NOMO-1 treated with dmso at 0.1 percent for 144 hours (cell line): ENCODE measurements at regions not wholly inside any gene's neighbourhood (a gene's known extent, or its start where the extent isn't known, plus 50 kb on each side); places are given as distances from the start of the nearest gene placed in this dataset.
"Not testable (repeated sequence)": the region's sequence is repeated elsewhere in the genome, so short reads cannot be mapped to it uniquely, and the experiment has no call there.

ENCODE experiments used
- DNase-seq: peaks from one replicate; lab custom pipeline; 2025; ENCODE audit not compliant: unreplicated experiment; lab: John Stamatoyannopoulos, UW

- DNase-seq, result no peak
Measured at GRCh38 chr14:57061009-57061711, 207.5 kb downstream of the EXOC5 start.

GRCh38 chr14:57060276-57060955 lies 208.3 kb downstream of the EXOC5 start:
- DNase-seq, result no peak

GRCh38 chr14:57058319-57058718 lies 210.4 kb downstream of the EXOC5 start:
- DNase-seq, result no peak

DNA sequence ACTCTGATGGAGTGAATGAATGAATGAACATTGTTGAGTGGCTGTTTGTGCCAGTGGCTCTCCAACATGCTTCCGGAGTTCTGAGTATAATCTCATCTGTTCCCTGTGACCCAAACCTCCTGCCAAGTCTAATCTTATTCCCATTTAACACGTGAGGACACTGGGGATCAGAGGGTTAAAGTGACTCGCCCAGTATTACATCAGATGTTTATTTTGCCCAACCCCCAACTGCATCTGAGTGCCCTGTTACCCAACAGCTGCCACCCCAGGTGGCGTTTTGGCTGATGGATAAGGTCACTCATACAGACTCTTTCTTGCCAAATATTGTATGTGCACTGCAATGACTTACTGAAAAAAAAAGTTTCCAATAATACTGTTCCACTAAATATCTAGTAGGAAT lies 210.9 kb downstream of the EXOC5 start:
- DNase-seq, result no peak

DNA sequence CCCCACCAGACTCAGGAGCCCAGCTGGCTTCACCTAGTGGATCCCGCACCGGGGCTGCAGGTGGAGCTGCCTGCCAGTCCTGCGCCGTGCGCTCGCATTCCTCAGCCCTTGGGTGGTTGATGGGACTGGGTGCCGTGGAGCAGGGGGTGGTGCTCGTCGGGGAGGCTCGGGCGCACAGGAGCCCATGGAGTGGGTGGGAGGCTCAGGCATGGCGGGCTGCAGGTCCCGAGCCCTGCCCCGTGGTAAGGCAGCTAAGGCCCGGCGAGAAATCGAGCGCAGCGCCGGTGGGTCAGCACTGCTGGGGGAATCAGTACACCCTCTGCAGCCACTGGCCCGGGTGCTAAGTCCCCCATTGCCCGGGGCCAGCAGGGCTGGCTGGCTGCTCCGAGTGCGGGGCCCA lies 212.2 kb downstream of the EXOC5 start:
- not testable (repeated sequence) for DNase-seq

- no peak for DNase-seq
Measured at GRCh38 chr14:57052705-57053302, 215.9 kb downstream of the EXOC5 start.

DNA sequence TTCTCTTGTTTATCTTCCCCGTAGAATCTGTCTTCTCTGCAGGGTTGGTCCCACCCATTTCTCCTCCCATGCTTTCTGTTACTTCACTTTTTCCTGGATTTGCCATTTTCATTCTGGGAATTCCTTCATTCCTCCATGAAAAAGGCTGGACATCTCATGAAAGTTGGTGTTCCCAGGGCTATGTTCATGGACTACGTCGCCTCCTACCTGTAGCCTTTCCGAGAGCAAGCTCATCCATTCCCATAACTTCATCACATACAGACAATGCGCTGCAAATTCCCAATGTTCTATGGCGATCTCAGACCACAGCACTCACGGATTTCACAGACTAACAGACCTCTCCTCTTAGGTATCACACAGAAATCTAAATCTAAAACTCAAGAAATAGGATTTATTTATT lies 217.1 kb downstream of the EXOC5 start:
- no peak for DNase-seq

- DNase-seq, result no peak
Measured at GRCh38 chr14:57049848-57050247, 218.9 kb downstream of the EXOC5 start.

GRCh38 chr14:57046175-57046574 lies 222.5 kb downstream of the EXOC5 start:
- no peak for DNase-seq

DNA sequence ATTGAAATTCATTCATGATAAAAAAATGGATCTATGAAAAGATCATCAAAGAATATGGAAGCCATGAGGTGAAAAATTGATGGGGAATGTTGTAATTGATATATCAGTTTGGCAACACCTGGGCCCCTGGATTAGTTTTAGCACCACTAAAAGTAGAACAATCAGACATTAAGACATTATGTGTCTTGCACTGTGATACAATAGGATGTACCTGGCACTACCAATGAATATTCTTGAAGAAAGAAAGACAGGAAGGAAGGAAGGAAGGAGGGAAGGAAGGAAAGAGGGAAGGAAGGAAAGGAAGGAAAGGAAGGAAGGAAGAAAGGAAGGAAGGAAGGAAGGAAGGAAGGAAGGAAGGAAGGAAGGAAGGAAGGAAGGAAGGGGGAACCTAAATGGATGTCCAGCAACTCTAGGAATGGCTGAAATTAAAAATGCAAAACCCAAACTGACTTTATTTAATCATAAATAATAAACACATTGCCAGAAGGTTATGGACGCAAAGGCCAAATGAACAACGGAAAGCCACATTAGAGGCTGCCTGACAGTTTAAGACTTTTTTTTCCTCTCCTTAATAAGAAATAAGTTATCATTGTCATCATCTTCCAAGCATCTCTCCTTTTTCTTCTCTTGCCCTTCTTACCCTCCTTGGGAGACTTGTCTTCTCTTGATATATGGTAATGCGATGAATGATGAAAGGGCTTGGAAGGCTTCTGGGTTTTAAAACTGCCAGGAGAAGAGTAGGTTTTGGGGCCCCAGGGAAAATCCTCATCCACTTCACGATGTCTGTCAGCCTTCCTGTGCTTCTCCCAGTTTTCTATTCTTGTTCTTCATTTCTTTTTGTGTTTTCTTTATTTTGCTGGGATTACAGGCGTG lies 224.4 kb downstream of the EXOC5 start:
- DNase-seq, result not testable (repeated sequence)

GRCh38 chr14:57038689-57039088 lies 228.4 kb upstream of the OTX2 start:
- DNase-seq, result peak; percentile 72

DNA sequence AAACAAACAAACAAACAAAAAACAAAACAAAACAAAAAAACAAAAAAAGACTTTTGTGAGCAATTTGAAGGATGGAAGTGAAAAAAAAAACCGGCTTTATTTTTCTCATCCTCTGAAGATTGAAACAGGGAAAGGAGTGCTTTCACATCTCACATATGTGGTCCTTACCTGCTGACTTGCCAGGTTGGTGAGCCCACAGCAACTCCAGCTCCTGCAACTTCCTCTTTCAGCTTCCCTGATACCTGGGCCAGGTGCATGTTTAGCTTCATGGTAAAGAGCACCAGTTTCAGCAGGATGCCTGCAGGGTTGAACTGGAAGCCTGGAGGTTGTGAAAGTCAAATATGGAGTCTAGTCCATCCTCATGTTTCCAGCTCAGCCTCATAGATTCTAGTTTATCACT lies 221.2 kb upstream of the OTX2 start:
- DNase-seq, result no peak

GRCh38 chr14:57029620-57030253 lies 219.5 kb upstream of the OTX2 start:
- no peak for DNase-seq

DNA sequence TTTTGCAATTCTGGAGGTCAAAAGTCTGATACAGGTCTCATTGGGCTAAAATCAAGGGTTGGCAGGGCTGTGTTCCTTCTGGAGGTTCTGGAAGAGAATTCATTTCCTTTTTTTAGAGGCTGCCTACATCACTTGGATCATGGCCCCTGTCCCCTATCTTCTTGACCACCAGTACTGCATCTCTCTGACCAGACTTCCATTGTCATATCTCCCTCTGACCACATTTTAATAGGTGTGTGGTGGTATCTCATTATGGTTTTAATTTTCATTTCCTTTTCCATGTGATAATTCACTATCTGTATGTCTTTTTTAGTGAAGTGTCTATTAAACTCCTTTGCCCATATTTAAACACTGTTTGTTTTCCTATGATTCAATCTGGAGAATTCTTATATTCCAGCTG lies 215.2 kb upstream of the OTX2 start:
- DNase-seq, result no peak

- DNase-seq, result no peak
Measured at GRCh38 chr14:57022608-57023007, 212.3 kb upstream of the OTX2 start.

GRCh38 chr14:57018065-57018464 lies 207.8 kb upstream of the OTX2 start:
- no peak for DNase-seq

DNA sequence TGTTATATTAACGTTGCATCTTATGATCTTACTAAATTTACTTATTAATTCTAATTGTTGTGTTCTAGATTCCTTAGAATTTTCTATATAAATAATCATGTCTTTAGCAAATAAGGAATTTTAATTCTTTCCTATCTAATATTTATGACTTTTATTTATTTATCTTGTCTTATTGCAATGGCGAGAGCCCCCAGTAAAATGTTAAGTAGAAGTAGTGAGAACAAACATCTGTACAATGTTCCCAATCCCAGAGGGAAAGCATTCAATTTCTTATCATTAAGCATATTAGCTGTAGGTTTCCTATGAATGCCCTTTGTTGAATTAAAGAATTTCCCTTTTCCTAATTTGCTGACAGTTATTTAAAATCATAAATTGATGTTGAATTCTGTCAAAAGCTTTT lies 203.7 kb upstream of the OTX2 start:
- DNase-seq, result no peak

DNA sequence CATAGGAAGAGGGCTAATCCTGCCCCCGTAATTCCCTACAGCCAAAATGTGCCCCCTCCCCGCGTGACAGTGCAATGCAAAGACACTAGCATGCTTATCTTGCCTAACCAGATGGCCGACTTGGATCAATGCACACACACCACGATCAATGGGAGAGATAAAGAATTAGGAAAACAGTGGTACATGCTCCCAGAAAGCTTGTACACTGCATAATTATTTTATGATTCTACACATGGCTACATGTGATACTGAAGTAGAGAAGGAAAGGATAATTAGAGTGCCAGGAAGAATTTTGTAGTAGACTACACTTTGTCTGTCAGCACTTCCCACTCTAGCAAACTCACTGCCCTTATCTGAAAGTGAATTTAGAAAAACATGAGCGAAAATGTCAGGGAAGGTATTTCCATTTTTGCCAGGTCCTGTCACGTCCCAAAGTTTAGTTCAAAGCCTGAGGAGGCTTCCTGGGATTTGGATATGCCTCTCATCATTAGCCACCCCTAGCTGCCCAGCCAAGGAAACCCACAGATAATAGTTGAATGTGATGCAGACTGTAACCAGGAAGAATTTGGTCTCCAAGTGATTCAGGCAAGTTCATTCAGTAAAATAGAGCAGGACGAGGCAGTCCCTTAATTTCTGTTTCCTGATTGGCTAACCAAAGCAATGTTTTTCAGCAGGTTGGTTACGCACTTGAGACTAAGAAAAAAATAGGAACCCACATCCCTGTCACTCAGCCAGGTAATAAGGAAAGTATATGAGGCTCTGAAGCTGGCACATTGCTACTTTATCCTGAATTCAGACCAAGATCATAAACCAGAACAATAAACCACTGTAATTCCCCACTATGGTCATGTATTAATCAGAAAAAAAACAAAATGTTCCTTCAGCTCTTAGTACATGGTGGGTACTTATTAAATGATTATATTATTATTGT lies 199.6 kb upstream of the OTX2 start:
- no peak for DNase-seq

DNA sequence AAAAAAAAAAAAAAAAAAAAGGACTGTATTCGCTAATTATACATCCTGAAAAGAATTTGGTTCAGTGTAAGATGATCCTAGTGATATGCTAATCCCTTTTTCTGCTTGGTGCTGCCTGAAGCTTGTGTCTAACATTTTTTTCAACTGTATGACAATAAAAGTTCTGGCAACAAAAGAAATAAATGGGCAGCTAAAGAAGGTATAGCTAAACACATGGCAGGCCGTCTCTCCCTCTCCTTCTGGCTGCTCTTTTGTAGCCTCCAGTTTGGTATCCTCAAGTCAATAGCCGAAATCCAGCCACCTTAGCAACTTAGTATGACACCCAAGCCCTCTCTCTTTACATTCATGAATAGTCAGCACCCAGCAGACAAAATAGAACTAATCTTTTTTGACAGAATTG lies 198.3 kb upstream of the OTX2 start:
- DNase-seq, result no peak

DNA sequence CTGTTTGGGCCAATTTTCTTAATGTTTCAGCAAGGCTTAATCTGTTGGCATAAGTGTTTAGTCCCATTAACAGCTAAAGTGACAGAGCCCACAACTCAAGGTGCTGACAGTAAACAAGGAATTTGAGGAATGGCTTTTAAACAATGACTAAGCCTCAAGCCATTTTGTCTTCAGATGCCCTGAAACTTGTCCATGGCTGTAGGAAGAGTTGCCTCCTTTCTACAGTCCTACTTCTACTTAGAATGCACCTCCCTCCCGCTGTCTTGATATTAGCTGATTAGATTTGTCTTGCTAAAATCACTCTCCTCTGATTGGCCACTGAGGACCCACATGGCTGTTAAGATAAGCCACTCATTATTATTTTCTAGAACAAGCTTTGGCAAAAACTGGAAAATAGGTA lies 188.4 kb upstream of the OTX2 start:
- no peak for DNase-seq
